ENCODE measurements at regions not wholly inside any gene's neighbourhood (a gene's known extent, or its start where the extent isn't known, plus 50 kb on each side); places are given as distances from the start of the nearest gene placed in this dataset.

- no peak for DNase-seq (ENCODE audit: low read depth in 1 of 2, low spot score in 1 of 2)
Measured at GRCh38 chr13:33692531-33692930, 125.4 kb upstream of the RFC3 start.

DNA sequence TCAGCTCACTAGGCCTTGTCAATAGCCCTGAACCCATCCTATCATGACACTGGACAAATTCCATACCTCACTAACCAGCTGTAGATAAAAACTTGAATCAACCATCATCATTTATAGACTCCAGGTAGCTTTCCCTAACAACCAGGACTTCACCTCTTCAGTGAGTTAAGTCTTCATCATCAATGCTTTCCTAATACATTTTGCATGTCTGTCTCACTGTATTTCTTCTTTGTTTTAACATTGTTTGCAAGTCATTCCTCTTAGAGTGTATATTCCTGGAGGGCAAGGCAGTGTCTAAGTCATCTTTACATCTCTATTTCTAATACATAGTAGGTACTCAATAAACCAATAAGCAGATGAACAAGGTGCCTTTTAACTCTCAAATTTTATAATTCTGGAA is 123.4 kb upstream of the RFC3 start:
- DNase-seq (ENCODE audit: low read depth in 1 of 2, low spot score in 1 of 2), result no peak

GRCh38 chr13:33696530-33696929 is 121.4 kb upstream of the RFC3 start:
- DNase-seq (ENCODE audit: low read depth in 1 of 2, low spot score in 1 of 2), result no peak

DNA sequence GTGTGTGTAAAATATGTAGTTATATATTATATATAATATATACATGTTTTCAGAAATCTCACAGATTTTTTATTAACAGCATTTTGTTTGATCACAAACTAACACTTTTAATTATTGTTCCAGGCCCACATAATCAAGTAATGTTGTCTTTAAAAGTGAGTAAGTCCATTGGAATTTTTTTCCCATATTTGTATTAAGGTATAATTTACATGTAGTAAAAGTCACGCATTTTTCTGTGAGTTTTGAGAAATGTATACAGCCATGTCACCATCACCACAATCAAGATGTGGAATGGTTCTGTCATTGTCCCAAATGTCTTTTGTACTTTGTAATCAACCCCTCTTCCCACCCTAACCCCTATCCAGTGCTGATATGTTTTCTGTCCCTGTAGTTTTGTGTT is 120.0 kb upstream of the RFC3 start:
- DNase-seq (ENCODE audit: low read depth in 1 of 2, low spot score in 1 of 2), result no peak

DNA sequence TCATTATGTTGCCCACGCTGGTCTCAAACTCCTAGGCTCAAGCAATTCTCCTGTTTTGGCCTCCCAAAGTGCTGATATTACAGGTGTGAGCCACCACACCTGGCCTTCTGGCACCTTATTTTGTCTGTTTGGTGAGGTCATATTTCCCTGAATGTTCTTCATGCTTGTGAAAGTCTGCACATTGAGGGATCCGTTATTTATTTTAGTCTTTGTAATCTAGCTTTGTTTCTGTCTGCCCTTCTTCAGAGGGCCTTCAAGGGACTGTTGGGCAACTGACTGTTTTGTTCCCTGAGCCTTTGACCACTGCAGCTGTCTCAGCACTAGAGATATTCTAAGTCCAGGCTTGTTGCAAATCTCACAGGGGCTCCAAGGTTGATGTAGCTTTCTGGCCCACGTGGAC is 110.5 kb upstream of the RFC3 start:
- DNase-seq (ENCODE audit: low read depth in 1 of 2, low spot score in 1 of 2), result no peak

DNA sequence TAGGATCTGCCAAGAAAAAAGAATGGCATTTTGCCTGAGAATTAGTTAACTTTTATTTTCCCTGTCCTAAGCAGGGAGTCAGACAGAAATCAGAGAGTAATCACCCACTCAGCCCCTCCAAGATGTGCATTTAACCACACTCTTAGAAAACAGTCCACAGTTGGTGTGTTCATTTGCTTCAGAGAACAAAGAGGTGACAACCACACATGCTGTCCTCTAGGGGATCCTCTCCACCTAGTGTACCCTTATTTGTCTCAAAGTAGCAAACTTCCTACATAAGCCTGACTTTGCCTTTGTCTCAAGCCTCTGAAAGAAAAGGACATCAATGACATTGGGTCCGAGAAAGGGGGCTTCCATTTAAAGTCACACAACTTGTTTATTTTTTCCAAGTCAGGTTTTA is 107.0 kb upstream of the RFC3 start:
- DNase-seq (ENCODE audit: low read depth in 1 of 2, low spot score in 1 of 2), result no peak

DNA sequence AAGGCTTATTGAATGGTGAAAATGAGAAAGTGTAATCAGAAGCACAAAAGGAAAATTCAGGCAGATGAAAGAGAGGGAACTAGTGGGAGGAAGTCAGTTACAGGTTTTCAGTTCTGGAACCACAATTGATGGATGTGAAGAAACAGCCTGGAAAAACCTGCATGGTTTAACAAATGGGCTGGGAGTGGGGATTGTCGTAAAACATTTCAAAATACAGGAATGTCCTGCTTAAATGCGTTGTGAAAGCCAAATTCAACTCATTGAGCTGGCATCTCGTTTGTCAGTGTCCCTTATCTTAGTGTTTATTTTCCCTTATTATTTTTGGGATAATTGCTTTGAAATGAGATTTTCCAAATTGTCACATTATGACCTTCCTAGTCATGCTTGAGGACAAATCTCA is 106.5 kb upstream of the RFC3 start:
- DNase-seq (ENCODE audit: low read depth in 1 of 2, low spot score in 1 of 2), result no peak

DNA sequence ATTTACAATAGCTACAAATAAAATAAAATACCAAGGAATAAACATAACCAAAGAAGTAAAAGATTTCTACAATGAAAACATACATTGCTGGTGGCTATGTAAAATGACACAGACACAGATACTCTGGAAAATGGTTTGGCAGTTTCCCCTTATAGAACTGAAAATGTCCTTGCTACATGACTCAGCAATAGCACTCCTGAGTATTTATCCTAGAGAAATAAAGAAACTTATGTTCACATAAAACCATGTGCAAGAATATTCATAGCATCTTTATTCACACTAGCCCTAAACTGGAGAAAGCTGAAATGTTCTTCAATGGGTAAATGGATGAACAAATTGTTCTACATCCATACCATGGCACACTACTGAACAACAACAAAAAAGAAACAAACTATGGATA is 100.2 kb upstream of the RFC3 start:
- DNase-seq (ENCODE audit: low read depth in 1 of 2, low spot score in 1 of 2), result no peak

DNA sequence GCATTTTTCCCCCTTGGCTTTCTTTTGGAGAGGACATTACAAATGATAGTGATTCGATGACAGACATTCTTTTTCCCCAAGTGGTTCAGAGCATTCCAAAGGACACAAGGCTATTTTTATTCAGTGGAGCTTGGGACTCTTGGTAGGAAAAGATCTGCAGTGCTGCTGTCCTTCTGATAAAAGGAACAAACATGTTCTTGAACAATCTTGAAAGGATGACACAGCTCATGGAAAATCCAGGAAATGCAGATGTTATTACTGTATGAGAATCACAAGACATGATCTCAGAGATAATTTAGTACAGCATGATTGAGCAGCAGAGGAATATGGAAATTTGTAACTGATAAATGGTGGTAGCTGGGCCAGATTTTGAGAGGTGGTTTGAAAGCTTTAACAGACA is 96.2 kb upstream of the RFC3 start:
- DNase-seq (ENCODE audit: low read depth in 1 of 2, low spot score in 1 of 2), result no peak

DNA sequence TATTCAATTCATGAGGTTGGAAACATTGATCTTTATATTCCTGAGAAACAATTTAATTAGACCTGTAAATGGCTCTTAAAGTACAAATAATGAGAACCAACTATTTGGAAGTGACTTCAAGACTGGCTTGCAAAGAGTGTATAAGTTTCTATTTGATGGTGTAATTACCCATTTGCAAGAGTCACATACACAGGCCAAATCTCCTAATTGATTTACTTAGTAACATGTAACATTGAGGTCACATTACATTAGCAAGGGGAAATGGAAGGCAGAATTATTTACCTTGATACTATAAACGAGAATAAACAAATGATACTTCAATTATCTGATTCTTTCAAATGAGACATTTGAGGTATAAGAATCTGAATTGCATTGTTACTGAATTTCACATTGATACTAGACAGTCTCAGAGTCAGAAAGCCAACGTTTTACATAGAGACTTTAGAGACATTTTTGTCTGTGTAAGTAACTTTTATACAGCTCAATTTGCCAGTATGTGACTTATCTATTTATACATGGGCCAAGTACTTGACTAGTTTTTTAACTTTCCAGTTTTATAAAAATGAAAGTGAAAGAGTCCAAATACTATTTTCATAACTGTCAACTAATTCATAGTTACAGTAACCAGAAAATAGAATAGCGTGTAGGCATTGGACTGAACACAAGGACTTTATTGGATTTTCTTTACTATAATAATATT is 95.6 kb upstream of the RFC3 start:
- no peak for DNase-seq (ENCODE audit: low read depth in 1 of 2, low spot score in 1 of 2)

DNA sequence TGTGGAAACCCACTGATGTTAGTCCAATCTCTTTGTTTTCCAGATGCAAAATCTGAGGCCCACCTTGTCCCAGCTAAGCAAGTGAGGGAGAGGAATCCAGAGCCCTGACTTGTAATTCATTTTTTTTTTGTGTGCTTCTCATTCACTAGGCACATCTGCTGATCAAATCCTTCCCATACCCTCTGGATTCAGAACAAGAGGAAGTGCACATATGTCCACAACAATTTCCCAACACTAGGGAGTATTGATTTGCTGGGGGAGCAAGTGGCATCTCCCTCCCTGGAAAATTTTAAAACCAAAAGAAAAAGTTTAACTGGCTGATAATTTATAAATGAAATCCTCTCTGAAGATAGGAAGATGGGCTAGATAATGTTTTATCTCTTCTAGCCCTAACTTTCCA is 94.6 kb upstream of the RFC3 start:
- DNase-seq (ENCODE audit: low read depth in 1 of 2, low spot score in 1 of 2), result no peak

GRCh38 chr13:33723772-33724435 is 94.0 kb upstream of the RFC3 start:
- peak; percentile 8 to 69 for DNase-seq (ENCODE audit: low read depth in 1 of 2, low spot score in 1 of 2)

DNA sequence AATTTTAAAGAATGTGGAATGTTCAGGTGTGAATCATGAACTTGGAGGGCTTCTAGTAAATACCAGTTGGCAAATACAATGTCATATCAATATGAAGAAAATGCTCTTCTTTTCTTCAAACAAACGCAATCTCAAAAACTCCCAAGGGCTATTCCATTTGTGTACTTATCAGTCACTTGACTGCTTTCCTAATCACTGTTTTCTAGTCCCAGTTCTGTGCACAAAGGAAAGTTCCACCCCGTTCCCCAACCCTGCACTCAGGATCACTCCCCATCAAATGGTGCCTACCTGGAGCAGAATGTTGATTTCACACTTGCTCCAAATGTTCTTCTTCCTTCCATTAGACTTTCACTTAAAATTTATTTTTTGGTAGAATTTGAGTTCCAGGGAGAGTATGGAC is 92.6 kb upstream of the RFC3 start:
- no peak for DNase-seq (ENCODE audit: low read depth in 1 of 2, low spot score in 1 of 2)

- DNase-seq (ENCODE audit: low read depth in 1 of 2, low spot score in 1 of 2), result no peak
Measured at GRCh38 chr13:33727297-33728083, 90.5 kb upstream of the RFC3 start.

- DNase-seq (ENCODE audit: low read depth in 1 of 2, low spot score in 1 of 2), result no peak
Measured at GRCh38 chr13:33728271-33729037, 89.5 kb upstream of the RFC3 start.

DNA sequence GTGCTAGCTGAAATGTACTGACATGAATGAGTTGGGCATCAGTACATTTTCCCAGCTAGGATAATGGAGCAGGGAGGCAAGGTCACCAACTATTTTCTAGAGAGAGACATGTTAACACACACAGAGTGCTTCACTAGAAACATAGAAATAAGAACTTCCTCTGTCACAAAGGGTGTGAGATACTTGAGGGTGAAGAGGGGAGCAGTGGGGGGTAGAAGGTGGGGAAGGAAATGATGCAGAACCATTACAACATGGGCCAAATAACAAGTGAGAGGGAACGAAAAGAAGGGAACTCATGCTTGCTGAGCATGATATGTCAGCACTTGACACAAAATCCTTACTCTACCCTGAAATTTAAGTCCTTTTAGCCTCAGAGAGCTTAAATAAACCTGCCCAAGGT is 87.8 kb upstream of the RFC3 start:
- DNase-seq (ENCODE audit: low read depth in 1 of 2, low spot score in 1 of 2), result no peak

- DNase-seq (ENCODE audit: low read depth in 1 of 2, low spot score in 1 of 2), result no peak
Measured at GRCh38 chr13:33730619-33731018, 87.3 kb upstream of the RFC3 start.

- DNase-seq (ENCODE audit: low read depth in 1 of 2, low spot score in 1 of 2), result no peak
Measured at GRCh38 chr13:33735276-33735675, 82.7 kb upstream of the RFC3 start.

DNA sequence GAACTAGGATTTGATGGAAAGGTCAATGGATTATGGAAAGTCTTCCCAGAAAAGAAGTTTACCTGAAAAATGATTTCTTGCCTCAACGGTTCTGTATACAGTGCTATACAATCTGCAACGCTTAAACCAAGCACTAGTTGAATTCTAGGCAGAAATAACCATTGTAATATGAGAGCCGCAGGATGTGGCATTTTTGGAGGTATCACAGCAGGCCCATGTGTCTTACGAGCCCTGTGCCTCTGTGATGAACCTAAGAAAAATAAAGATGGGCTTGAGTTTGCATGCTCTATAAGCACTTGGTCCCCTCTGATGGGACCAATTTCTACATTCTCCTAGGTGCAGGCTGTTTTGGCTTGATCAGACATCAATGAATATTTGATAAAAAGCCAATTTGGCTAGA is 78.7 kb upstream of the RFC3 start:
- no peak for DNase-seq (ENCODE audit: low read depth in 1 of 2, low spot score in 1 of 2)

- DNase-seq (ENCODE audit: low read depth in 1 of 2, low spot score in 1 of 2), result no peak
Measured at GRCh38 chr13:33740134-33740538, 77.8 kb upstream of the RFC3 start.

DNA sequence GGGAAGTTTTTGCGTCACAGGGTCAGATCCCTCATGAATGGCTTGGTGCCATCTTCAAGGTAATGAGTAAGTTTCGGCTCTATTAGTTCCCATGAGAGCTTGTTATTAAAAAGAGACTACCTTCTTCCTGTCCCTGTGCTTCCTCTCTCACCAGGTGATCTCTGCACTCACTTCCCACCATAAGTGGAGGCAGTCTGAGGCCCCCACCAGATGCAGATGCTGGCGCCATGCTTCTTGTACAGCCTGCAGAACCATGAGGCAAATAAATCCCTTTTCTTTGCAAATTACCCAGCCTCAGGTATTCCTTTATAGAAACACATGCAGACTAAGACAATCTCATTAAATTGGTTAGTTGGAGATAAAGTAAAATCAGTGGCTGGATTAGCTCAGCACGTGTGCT is 75.6 kb upstream of the RFC3 start:
- no peak for DNase-seq (ENCODE audit: low read depth in 1 of 2, low spot score in 1 of 2)

Data from activated CD4-positive, alpha-beta T cell treated with anti-CD3 and anti-CD28 coated beads, Interleukin-2, amount 50 U/mL, for 24 hours (primary cell).